MCF 10A (cell line): ENCODE measurements at regions not wholly inside any gene's neighbourhood (a gene's known extent, or its start where the extent isn't known, plus 50 kb on each side); places are given as distances from the start of the nearest gene placed in this dataset.
A peak's percentile ranks its signal among the peaks of the same experiment; 100 is the strongest.
"Not testable (repeated sequence)": the region's sequence is repeated elsewhere in the genome, so short reads cannot be mapped to it uniquely, and the experiment has no call there.

Source experiments
- BruUV-seq: library from RNA; stranded (reverse); fragments of 400-500 nt; replicated peaks from 2 replicates; lab custom pipeline; 2021; lab: Mats Ljungman, UMichigan
- CTCF ChIA-PET: fragments of 300-600 bp; sonication (Branson Sonifier 250); formaldehyde crosslinking; extraction: SDS; loops from one replicate; lab custom pipeline; 2021; ENCODE audit warnings: antibody characterized with exemption, inconsistent platforms; lab: Yijun Ruan, JAX
- POLR2A ChIA-PET: fragments of 300-600, 350-650 bp; sonication (Branson Sonifier 250); formaldehyde crosslinking; extraction: SDS; loops from one replicate; lab custom pipeline; 2020; ENCODE audit warnings: antibody characterized with exemption, inconsistent platforms; lab: Yijun Ruan, JAX
- DNase-seq: peaks from one replicate; pipeline ENCODE4 v3.0.0-alpha.2; 2018; ENCODE audit not compliant: unreplicated experiment
- H3K27ac Mint-ChIP-seq: one replicate; pipeline ENCODE4 v1.8.0; 2022; ENCODE audit warnings: mild to moderate bottlenecking, low read depth, mixed read lengths; ENCODE audit not compliant: unreplicated experiment
- H3K27me3 Mint-ChIP-seq: one replicate; pipeline ENCODE4 v1.8.0; 2022; ENCODE audit warnings: mixed read lengths; ENCODE audit not compliant: insufficient read depth, unreplicated experiment
- H3K36me3 Mint-ChIP-seq: one replicate; pipeline ENCODE4 v1.8.0; 2022; ENCODE audit warnings: mild to moderate bottlenecking, moderate library complexity, mixed read lengths; ENCODE audit not compliant: insufficient read depth, unreplicated experiment
- H3K4me1 Mint-ChIP-seq: one replicate; pipeline ENCODE4 v1.8.0; 2022; ENCODE audit warnings: mixed read lengths; ENCODE audit not compliant: insufficient read depth, unreplicated experiment
- H3K4me3 Mint-ChIP-seq: one replicate; pipeline ENCODE4 v1.8.0; 2022; ENCODE audit warnings: mild to moderate bottlenecking, moderate library complexity, mixed read lengths; ENCODE audit not compliant: unreplicated experiment
- H3K9me3 Mint-ChIP-seq: one replicate; pipeline ENCODE4 v1.8.0; 2022; ENCODE audit warnings: mixed read lengths; ENCODE audit not compliant: unreplicated experiment
- intact Hi-C: fragments of 100-400 bp; cut with micrococcal nuclease; formaldehyde crosslinking; loops from 2 replicates; pipeline ENCODE4 v1.14.1; 2022
- microRNA-seq: library from miRNA; unstranded; fragments of <30 nt; microRNA quantifications from one replicate; pipeline ENCODE4 v1.2.0, GENCODE V29; 2022
- TF ChIP-seq, protein P1 (sequence below): fragments of 200-600 bp; IDR thresholded peaks from one replicate; pipeline ENCODE4 v1.8.0; 2022; ENCODE audit warnings: antibody characterized with exemption, mild to moderate bottlenecking; ENCODE audit not compliant: unreplicated experiment

- intact Hi-C loops, result no loop called here
- H3K36me3 Mint-ChIP-seq, result no peaks in the 10 kb centered on the region
- BruUV-seq, result no TSS peak
- no peak for DNase-seq
- H3K4me3 Mint-ChIP-seq, result no peak overlapping the region
- TF ChIP-seq, protein P1, sequence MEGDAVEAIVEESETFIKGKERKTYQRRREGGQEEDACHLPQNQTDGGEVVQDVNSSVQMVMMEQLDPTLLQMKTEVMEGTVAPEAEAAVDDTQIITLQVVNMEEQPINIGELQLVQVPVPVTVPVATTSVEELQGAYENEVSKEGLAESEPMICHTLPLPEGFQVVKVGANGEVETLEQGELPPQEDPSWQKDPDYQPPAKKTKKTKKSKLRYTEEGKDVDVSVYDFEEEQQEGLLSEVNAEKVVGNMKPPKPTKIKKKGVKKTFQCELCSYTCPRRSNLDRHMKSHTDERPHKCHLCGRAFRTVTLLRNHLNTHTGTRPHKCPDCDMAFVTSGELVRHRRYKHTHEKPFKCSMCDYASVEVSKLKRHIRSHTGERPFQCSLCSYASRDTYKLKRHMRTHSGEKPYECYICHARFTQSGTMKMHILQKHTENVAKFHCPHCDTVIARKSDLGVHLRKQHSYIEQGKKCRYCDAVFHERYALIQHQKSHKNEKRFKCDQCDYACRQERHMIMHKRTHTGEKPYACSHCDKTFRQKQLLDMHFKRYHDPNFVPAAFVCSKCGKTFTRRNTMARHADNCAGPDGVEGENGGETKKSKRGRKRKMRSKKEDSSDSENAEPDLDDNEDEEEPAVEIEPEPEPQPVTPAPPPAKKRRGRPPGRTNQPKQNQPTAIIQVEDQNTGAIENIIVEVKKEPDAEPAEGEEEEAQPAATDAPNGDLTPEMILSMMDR, result no peak
- ChIA-PET CTCF (interaction anchor here (1.3 kb wide), 1 partner anchor 419 kb away, joined by 4 read pairs; no protein-coding TSS in a partner anchor), POLR2A (interaction anchor here (1.2 kb wide), 1 partner anchor 314 kb away, joined by 3 read pairs; no protein-coding TSS in a partner anchor)
- H3K9me3 Mint-ChIP-seq, result no peaks in the 10 kb centered on the region
- no peaks in the 10 kb centered on the region for H3K27me3 Mint-ChIP-seq
- no peaks in the 10 kb centered on the region for H3K4me1 Mint-ChIP-seq
- no peak overlapping the region for H3K27ac Mint-ChIP-seq
Measured at GRCh38 chr6:27190126-27190525, 57.4 kb upstream of the PRSS16 start.

- intact Hi-C loops, BruUV-seq, H3K27ac Mint-ChIP-seq, H3K36me3 Mint-ChIP-seq, H3K27me3 Mint-ChIP-seq, H3K4me3 Mint-ChIP-seq, DNase-seq, H3K4me1 Mint-ChIP-seq, H3K9me3 Mint-ChIP-seq: not testable (repeated sequence)
- ChIA-PET CTCF (interaction anchor here (1.2 kb wide), 1 partner anchor 521 kb away, joined by 3 read pairs; no protein-coding TSS in a partner anchor), POLR2A (interaction anchor here (0.8 to 1.0 kb wide), 2 partner anchors 49 to 104 kb away, joined by 3 to 4 read pairs; no protein-coding TSS in a partner anchor)
Measured at GRCh38 chr6:27194453-27194852, 53.0 kb upstream of the PRSS16 start.

GRCh38 chr6:27195547-27195946 lies 52.0 kb upstream of the PRSS16 start:
- DNase-seq, BruUV-seq, H3K36me3 Mint-ChIP-seq, H3K27me3 Mint-ChIP-seq, H3K27ac Mint-ChIP-seq, intact Hi-C loops, H3K4me3 Mint-ChIP-seq, H3K9me3 Mint-ChIP-seq, H3K4me1 Mint-ChIP-seq: not testable (repeated sequence)
- ChIA-PET CTCF (interaction anchor here (0.6 to 1.4 kb wide), 4 partner anchors 39 to 577 kb away, joined by 3 read pairs; no protein-coding TSS in a partner anchor), POLR2A (interaction anchor here (1.1 kb wide), 1 partner anchor 57 kb away, joined by 3 read pairs; no protein-coding TSS in a partner anchor)

Small RNAs in the stretch of these regions (microRNA-seq; reads per million reads assigned to microRNA genes)
- gene MIR3143, result 5.4 reads per million, percentile 38 among the genes with 10 or more reads in this experiment
